Neural cell (in vitro differentiated cells): ENCODE measurements at regions not wholly inside any gene's neighbourhood (a gene's known extent, or its start where the extent isn't known, plus 50 kb on each side); places are given as distances from the start of the nearest gene placed in this dataset.

Source experiments
- H2AFZ ChIP-seq: fragments of 200-600, 300-800 bp; sonication (generic), shearing (Covaris generic); 2 replicates; pipeline ENCODE4 v1.6.0; 2014; ENCODE audit warnings: low read depth, mild to moderate bottlenecking, antibody characterized with exemption, low read length, moderate library complexity
- H3F3A ChIP-seq: fragments of 200-600 bp; shearing (Covaris generic); 2 replicates; pipeline ENCODE4 v1.6.1; 2016; ENCODE audit warnings: mild to moderate bottlenecking, moderate library complexity, mixed read lengths, antibody characterized with exemption, low read length; ENCODE audit not compliant: insufficient read depth, poor library complexity, severe bottlenecking
- H3K27ac ChIP-seq: fragments of 200-600, 300-800 bp; sonication (generic), shearing (Covaris generic); 2 replicates; pipeline ENCODE4 v1.5.1; 2014; ENCODE audit warnings: mild to moderate bottlenecking, low read length, moderate library complexity
- H3K27me3 ChIP-seq: fragments of 300-800, 200-600 bp; sonication (generic), shearing (Covaris generic); 2 replicates; pipeline ENCODE4 v1.6.0; 2014; ENCODE audit warnings: mild to moderate bottlenecking, low read depth, low read length, moderate library complexity; ENCODE audit not compliant: insufficient read depth
- H3K36me3 ChIP-seq: fragments of 300-800, 200-600 bp; sonication (generic), shearing (Covaris generic); 2 replicates; pipeline ENCODE4 v1.5.1; 2014; ENCODE audit warnings: mild to moderate bottlenecking, antibody characterized with exemption, low read length, moderate library complexity; ENCODE audit not compliant: insufficient read depth
- H3K4me2 ChIP-seq: fragments of 300-800, 200-600 bp; sonication (generic), shearing (Covaris generic); 2 replicates; pipeline ENCODE4 v1.6.0; 2014; ENCODE audit warnings: mild to moderate bottlenecking, low read length
- H3K4me3 ChIP-seq: fragments of 300-800, 200-600 bp; sonication (generic), shearing (Covaris generic); 2 replicates; pipeline ENCODE4 v1.5.1; 2014; ENCODE audit warnings: mild to moderate bottlenecking, low read length, moderate library complexity
- H3K79me2 ChIP-seq: fragments of 200-600 bp; shearing (Covaris generic); replicated peaks from 2 replicates; pipeline ENCODE4 v1.6.0; 2014; ENCODE audit warnings: mild to moderate bottlenecking, low read length, moderate library complexity; ENCODE audit not compliant: insufficient read depth
- H3K9ac ChIP-seq: fragments of 300-800, 200-600 bp; sonication (generic), shearing (Covaris generic); 2 replicates; pipeline ENCODE4 v1.6.1; 2016; ENCODE audit warnings: mild to moderate bottlenecking, low read length, mixed read lengths
- H3K9me2 ChIP-seq: fragments of 200-600 bp; shearing (Covaris generic); 2 replicates; pipeline ENCODE4 v1.6.1; 2016; ENCODE audit warnings: mild to moderate bottlenecking, low read length, mixed read lengths; ENCODE audit not compliant: insufficient read depth
- H3K9me3 ChIP-seq: fragments of 200-600, 300-800 bp; sonication (generic), shearing (Covaris generic); 2 replicates; pipeline ENCODE4 v1.6.1; 2016; ENCODE audit warnings: mild to moderate bottlenecking, mixed run types, low read length, moderate library complexity, mixed read lengths
- H4K20me1 ChIP-seq: fragments of 200-600 bp; shearing (Covaris generic); 2 replicates; pipeline ENCODE4 v1.6.1; 2016; ENCODE audit warnings: mild to moderate bottlenecking, mixed run types; ENCODE audit not compliant: insufficient read depth
- CTCF ChIP-seq: fragments of 450-650 bp; IDR thresholded peaks from 2 replicates; pipeline ENCODE4 v1.5.1; 2014; ENCODE audit warnings: antibody characterized with exemption, mild to moderate bottlenecking, moderate library complexity; ENCODE audit not compliant: poor library complexity, severe bottlenecking
- EP300 ChIP-seq: fragments of 450-650 bp; conservative IDR thresholded peaks from 2 replicates; pipeline ENCODE4 v1.6.1; 2014; ENCODE audit warnings: antibody characterized with exemption, mild to moderate bottlenecking, moderate library complexity; ENCODE audit not compliant: poor library complexity, severe bottlenecking
- EZH2 ChIP-seq: fragments of 200-600, 300-800 bp; shearing (Covaris generic), sonication (generic); IDR thresholded peaks from 2 replicates; pipeline ENCODE4 v1.6.1; 2014; ENCODE audit warnings: antibody characterized with exemption, low read length, borderline replicate concordance, mild to moderate bottlenecking; ENCODE audit not compliant: insufficient read depth, poor library complexity, severe bottlenecking
- MXI1 ChIP-seq: fragments of 450-650 bp; conservative IDR thresholded peaks from 2 replicates; pipeline ENCODE4 v1.6.1; 2014; ENCODE audit warnings: antibody characterized with exemption, mild to moderate bottlenecking; ENCODE audit not compliant: poor library complexity, severe bottlenecking
- POLR2AphosphoS5 ChIP-seq: IDR thresholded peaks from 2 replicates; pipeline ENCODE4 v1.6.1; 2012
- RAD21 ChIP-seq: fragments of 450-650 bp; conservative IDR thresholded peaks from 2 replicates; pipeline ENCODE4 v1.6.1; 2014; ENCODE audit warnings: antibody characterized with exemption, mild to moderate bottlenecking, moderate library complexity
- REST ChIP-seq: IDR thresholded peaks from 2 replicates; pipeline ENCODE4 v1.6.1; 2012; ENCODE audit warnings: borderline replicate concordance
- SMC3 ChIP-seq: fragments of 450-650 bp; conservative IDR thresholded peaks from 2 replicates; pipeline ENCODE4 v1.6.1; 2014; ENCODE audit warnings: antibody characterized with exemption, mild to moderate bottlenecking, moderate library complexity; ENCODE audit not compliant: poor library complexity
- TAF1 ChIP-seq: IDR thresholded peaks from 2 replicates; pipeline ENCODE4 v1.6.1; 2012; ENCODE audit warnings: low read depth

- no peaks in the 10 kb centered on the region for H3K36me3 ChIP-seq
- no peak overlapping the region for H3K4me3 ChIP-seq
- no peaks in the 10 kb centered on the region for H3K9me2 ChIP-seq
- H4K20me1 ChIP-seq = no peaks in the 10 kb centered on the region
- no peaks in the 10 kb centered on the region for H3K27me3 ChIP-seq
- no peak overlapping the region for H2AFZ ChIP-seq
- H3F3A ChIP-seq = no peaks in the 10 kb centered on the region
- TF ChIP-seq SMC3 (no peak), POLR2AphosphoS5 (no peak), MXI1 (no peak), RAD21 (no peak), TAF1 (no peak), REST (no peak), CTCF (no peak), EP300 (no peak), EZH2 (no peak)
- no peak overlapping the region for H3K27ac ChIP-seq
- H3K79me2 ChIP-seq = no peaks in the 10 kb centered on the region
- H3K9me3 ChIP-seq = no peaks in the 10 kb centered on the region
- H3K9ac ChIP-seq = no peak overlapping the region
- no peak overlapping the region for H3K4me2 ChIP-seq
Observed at GRCh38 chr5:6810641-6811405, 97.6 kb downstream of the TENT4A start.

GRCh38 chr5:6812091-6812490 lies 98.9 kb downstream of the TENT4A start:
- Histone ChIP-seq H3K4me2 (no peak overlapping the region), H3K27me3 (no peaks in the 10 kb centered on the region), H3K27ac (no peak overlapping the region), H3K4me3 (no peak overlapping the region), H2AFZ (no peak overlapping the region), H3K9me3 (no peaks in the 10 kb centered on the region), H4K20me1 (no peaks in the 10 kb centered on the region), H3K36me3 (no peaks in the 10 kb centered on the region), H3F3A (no peaks in the 10 kb centered on the region), H3K79me2 (no peaks in the 10 kb centered on the region), H3K9me2 (no peaks in the 10 kb centered on the region), H3K9ac (no peak overlapping the region)
- TF ChIP-seq RAD21 (no peak), EZH2 (no peak), CTCF (no peak), TAF1 (no peak), POLR2AphosphoS5 (no peak), REST (no peak), SMC3 (no peak)
